Smooth muscle cell (in vitro differentiated cells): ENCODE measurements at regions not wholly inside any gene's neighbourhood (a gene's known extent, or its start where the extent isn't known, plus 50 kb on each side); places are given as distances from the start of the nearest gene placed in this dataset.

ENCODE experiments used
- DNase-seq: peaks from one replicate; lab custom pipeline; 2025; ENCODE audit not compliant: unreplicated experiment; lab: John Stamatoyannopoulos, UW
- H2AFZ ChIP-seq: fragments of 200-600 bp; sonication (generic); 2 replicates; pipeline ENCODE4 v1.6.0; 2016; ENCODE audit warnings: antibody characterized with exemption, low read depth, mild to moderate bottlenecking
- H3F3A ChIP-seq: fragments of 200-600 bp; sonication (generic); 2 replicates; pipeline ENCODE4 v1.6.0; 2017; ENCODE audit warnings: antibody characterized with exemption, low read depth
- H3K27ac ChIP-seq: fragments of 200-600 bp; sonication (generic); 2 replicates; pipeline ENCODE4 v1.5.1; 2016; ENCODE audit warnings: low read depth, mild to moderate bottlenecking
- H3K27me3 ChIP-seq: fragments of 200-600 bp; sonication (generic); 2 replicates; pipeline ENCODE4 v1.6.1; 2016; ENCODE audit warnings: low read depth, mild to moderate bottlenecking
- H3K36me3 ChIP-seq: fragments of 200-600 bp; sonication (generic); 2 replicates; pipeline ENCODE4 v1.5.1; 2016; ENCODE audit warnings: low read depth
- H3K4me1 ChIP-seq: fragments of 200-600 bp; sonication (generic); 2 replicates; pipeline ENCODE4 v1.5.1; 2016; ENCODE audit warnings: low read depth
- H3K4me2 ChIP-seq: fragments of 200-600 bp; sonication (generic); 2 replicates; pipeline ENCODE4 v1.6.0; 2016; ENCODE audit warnings: mild to moderate bottlenecking
- H3K4me3 ChIP-seq: fragments of 200-600 bp; sonication (generic); 2 replicates; pipeline ENCODE4 v1.5.1; 2016; ENCODE audit warnings: mild to moderate bottlenecking
- H3K79me2 ChIP-seq: fragments of 200-600 bp; sonication (generic); 2 replicates; pipeline ENCODE4 v1.6.0; 2016; ENCODE audit warnings: low read depth, mild to moderate bottlenecking
- H3K9ac ChIP-seq: fragments of 200-600 bp; sonication (generic); 2 replicates; pipeline ENCODE4 v1.6.0; 2016; ENCODE audit warnings: low read depth
- H3K9me3 ChIP-seq: fragments of 200-600 bp; sonication (generic); replicated peaks from 2 replicates; pipeline ENCODE4 v1.5.1; 2016; ENCODE audit warnings: low read depth
- H4K20me1 ChIP-seq: fragments of 200-600 bp; sonication (generic); 2 replicates; pipeline ENCODE4 v1.6.0; 2016; ENCODE audit warnings: low read depth
- CTCF ChIP-seq: fragments of 200-600 bp; sonication (generic); IDR thresholded peaks from 2 replicates; pipeline ENCODE4 v1.5.1; 2017; ENCODE audit warnings: borderline replicate concordance, mild to moderate bottlenecking, antibody characterized with exemption; ENCODE audit not compliant: insufficient read depth, poor library complexity, severe bottlenecking
- WGBS: methylation state at CpG from one replicate; pipeline ENCODE4 v1.1.7; 2016; ENCODE audit warnings: low lambda C conversion rate; 5-methylcytosine and 5-hydroxymethylcytosine counted together

GRCh38 chr18:10365021-10365500 lies 89.4 kb upstream of the APCDD1 start:
- WGBS: 91% methylated on average over 1 of the region's 1 CpG

GRCh38 chr18:10365901-10366300 lies 88.5 kb upstream of the APCDD1 start:
- H4K20me1 ChIP-seq: no peaks in the 10 kb centered on the region
- WGBS: 81% methylated on average over 5 of the region's 5 CpGs
- no peak overlapping the region for H2AFZ ChIP-seq
- no peaks in the 10 kb centered on the region for H3K9me3 ChIP-seq
- H3K4me2 ChIP-seq: no peak overlapping the region
- no peaks in the 10 kb centered on the region for H3K27me3 ChIP-seq
- H3K9ac ChIP-seq: no peak overlapping the region
- no peaks in the 10 kb centered on the region for H3K36me3 ChIP-seq
- DNase-seq: no peak
- no peak overlapping the region for H3K4me3 ChIP-seq
- peaks cover 12% of the 10 kb centered on the region for H3K4me1 ChIP-seq
- no peak for TF ChIP-seq CTCF
- H3K27ac ChIP-seq: no peak overlapping the region
- no peaks in the 10 kb centered on the region for H3F3A ChIP-seq
- no peaks in the 10 kb centered on the region for H3K79me2 ChIP-seq

More at GRCh38 chr18:10365021-10365500, 89.4 kb upstream of the APCDD1 start:
- Histone ChIP-seq H3K4me2 (no peak overlapping the region), H4K20me1 (no peaks in the 10 kb centered on the region), H3K9me3 (no peaks in the 10 kb centered on the region), H3K27me3 (no peaks in the 10 kb centered on the region), H3K4me1 (peaks cover 12% of the 10 kb centered on the region), H3K36me3 (no peaks in the 10 kb centered on the region), H2AFZ (no peak overlapping the region), H3K27ac (no peak overlapping the region), H3K4me3 (no peak overlapping the region), H3F3A (no peaks in the 10 kb centered on the region), H3K9ac (no peak overlapping the region), H3K79me2 (no peaks in the 10 kb centered on the region)
- DNase-seq: no peak
- TF ChIP-seq CTCF: no peak

GRCh38 chr18:10367836-10368235 lies 86.6 kb upstream of the APCDD1 start:
- H3K36me3 ChIP-seq: no peaks in the 10 kb centered on the region
- no peak overlapping the region for H2AFZ ChIP-seq
- TF ChIP-seq CTCF: no peak
- no peaks in the 10 kb centered on the region for H4K20me1 ChIP-seq
- 86% methylated on average over 3 of the region's 3 CpGs for WGBS
- no peak overlapping the region for H3K27ac ChIP-seq
- no peaks in the 10 kb centered on the region for H3F3A ChIP-seq
- no peak overlapping the region for H3K4me3 ChIP-seq
- H3K9me3 ChIP-seq: no peaks in the 10 kb centered on the region
- H3K27me3 ChIP-seq: no peaks in the 10 kb centered on the region
- no peak overlapping the region for H3K9ac ChIP-seq
- no peaks in the 10 kb centered on the region for H3K79me2 ChIP-seq
- H3K4me2 ChIP-seq: no peak overlapping the region
- H3K4me1 ChIP-seq: peaks cover 12% of the 10 kb centered on the region
- DNase-seq: no peak
